HG02870 (cell line): ENCODE measurements at regions not wholly inside any gene's neighbourhood (a gene's known extent, or its start where the extent isn't known, plus 50 kb on each side); places are given as distances from the start of the nearest gene placed in this dataset.
"Not testable (repeated sequence)": the region's sequence is repeated elsewhere in the genome, so short reads cannot be mapped to it uniquely, and the experiment has no call there.

Experiments
- ATAC-seq: cut with Tn5 transposase; IDR thresholded peaks from one replicate; pipeline ENCODE4 v1.9.1; 2021; ENCODE audit warnings: mild to moderate bottlenecking, moderate library complexity; ENCODE audit not compliant: unreplicated experiment

GRCh38 chr17:45585794-45586650 lies 95.5 kb upstream of the PLEKHM1 start:
- not testable (repeated sequence) for ATAC-seq

DNA sequence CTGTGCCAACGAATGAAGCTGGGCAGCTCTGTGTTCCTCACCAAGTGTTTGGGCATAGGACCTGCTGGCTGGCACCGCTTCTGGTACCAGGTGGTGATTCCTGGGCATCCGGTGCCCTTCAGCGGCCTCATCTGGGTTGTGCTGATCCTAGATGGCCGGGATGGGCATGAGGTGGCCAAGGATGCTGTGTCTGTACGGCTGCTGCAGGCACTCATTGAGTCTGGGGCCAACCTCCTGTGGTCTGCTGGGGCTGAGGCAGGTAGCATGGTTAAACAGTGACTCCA lies 96.1 kb upstream of the PLEKHM1 start:
- not testable (repeated sequence) for ATAC-seq

DNA sequence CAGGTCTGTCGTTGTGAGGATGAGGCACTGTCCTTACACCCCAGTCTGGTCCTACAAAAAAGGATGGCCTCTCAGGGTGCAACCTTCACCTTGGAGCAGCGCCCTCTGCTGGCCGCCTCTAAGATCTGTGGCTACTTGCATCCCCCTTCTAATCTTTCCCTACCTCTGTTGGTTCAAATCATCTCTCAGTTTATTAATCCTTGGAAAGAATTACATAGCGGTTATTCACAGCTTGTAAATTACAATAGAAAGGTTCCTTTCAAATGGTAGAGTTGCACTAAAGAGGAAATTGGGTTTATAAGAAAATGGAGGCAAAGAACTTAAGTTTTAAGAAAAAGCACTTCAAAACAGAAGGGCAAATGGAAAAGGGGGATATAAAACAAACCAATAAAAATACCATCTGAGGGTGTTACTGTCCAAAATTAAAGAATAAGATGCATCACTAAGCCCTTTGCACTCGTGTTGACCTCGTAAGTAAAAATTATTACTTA lies 102.0 kb upstream of the PLEKHM1 start:
- ATAC-seq = not testable (repeated sequence)

- not testable (repeated sequence) for ATAC-seq
Observed at GRCh38 chr17:45596347-45596746, 105.8 kb upstream of the PLEKHM1 start.

DNA sequence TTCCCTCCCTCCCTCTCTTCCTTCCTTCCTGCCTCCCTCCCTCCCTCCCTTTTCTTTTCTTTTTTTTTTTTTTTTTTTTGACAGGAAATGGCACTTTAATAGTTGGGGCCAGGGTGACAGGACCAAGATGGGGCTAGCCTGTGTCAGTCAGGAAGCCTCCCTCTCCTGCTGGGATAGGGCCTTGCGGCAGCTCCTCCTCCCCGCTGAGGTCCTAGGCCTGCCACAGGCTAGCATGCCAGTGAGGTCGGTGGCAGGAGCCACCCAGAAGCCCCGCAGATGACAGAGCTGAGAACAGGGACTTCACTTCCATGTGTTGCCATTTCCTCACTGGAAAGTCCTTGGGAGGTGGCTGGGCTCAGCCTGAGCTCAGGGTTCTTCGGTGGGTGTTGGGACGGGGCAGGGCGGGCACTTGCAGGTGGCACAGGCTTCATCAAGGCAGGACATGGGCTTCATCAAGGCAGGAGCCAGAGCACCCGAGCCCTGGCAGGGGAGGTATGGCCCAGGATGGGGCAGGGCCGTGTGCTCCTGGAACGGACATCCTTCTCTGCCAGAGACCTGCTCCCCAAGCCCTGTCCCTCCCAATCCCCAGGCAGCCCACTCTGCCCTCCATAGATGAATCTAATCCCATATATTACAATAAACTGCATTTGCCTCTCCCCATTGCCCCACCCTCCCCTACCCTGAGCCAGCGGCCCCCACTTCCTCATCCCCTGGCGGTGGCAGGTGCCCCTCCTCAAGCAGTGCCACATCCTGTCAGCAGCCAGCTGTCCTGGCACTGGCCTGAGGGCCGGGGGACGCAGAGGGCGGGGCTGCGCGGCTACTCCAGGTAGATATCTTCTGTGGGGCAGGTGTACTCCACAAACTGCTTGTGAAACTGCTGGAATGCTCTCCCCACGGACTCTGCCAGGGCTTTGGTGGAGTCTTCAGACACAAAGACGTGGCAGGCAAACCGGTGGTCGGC lies 109.8 kb upstream of the PLEKHM1 start:
- ATAC-seq = not testable (repeated sequence)

DNA sequence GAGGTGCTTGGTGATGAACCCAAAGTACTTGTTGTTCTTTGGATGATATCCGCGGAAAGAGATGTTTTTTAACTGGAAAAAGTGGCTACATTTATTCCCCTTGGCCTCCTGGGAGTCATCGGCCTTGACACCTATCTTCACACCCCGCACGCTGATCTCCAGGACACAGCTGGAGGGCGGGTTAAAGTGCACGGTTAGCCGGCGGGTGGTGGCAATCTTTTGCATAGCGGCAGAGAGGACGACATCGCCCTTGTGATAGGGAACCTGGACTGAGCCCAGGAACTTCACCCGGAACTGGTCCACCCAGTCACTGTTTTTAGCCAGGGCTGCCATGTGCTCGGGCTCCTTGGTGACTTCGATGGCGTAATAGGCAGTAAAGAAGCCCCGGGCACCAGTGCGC lies 110.5 kb upstream of the PLEKHM1 start:
- ATAC-seq = not testable (repeated sequence)

DNA sequence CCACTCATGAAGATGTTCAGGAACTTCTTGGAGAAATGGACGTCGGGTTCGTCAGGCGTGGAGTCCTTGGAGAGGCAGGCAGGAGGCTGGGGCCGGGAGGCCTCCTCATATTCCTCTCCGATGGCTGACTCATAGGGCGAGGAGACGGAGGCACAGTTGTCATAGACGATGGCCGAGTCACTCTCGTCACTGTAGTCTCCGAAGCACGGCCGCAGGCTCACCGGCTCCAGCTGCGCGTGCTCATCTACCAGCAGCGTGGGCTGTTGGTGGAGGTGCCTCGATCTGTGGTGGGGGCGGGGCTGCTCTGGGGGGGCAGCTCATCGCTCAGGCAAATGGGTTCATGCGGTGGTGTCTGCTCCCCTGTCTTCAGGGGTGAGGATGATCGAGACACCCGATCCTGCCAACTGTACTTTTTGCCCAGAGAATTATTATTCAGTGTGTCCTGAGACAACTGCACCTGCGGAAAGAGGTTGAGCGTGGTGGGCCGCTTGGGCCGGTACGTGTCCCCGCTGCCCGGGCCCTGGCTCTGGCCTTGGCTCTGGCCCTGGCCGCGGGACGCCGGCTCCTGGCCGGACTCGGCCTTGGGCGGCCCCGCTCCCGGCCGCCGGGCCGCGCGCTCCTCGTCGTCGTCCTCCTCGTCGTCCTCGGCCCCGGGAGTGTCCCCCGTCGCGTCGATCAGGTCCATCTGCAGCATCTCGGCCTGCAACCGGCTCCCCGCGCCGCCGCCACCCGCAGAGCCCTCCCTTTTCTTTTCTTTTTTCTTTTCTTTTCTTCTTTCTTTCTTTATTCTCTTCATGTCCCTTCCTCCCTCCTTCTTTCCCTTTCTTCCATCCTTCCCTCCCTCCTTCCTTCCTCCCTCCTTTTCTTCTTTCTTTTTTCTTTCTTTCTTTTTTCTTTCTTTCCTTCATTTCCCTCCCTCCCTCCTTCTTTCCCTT lies 111.4 kb upstream of the PLEKHM1 start:
- not testable (repeated sequence) for ATAC-seq

GRCh38 chr17:45605751-45606150 lies 115.2 kb upstream of the PLEKHM1 start:
- ATAC-seq = not testable (repeated sequence)

DNA sequence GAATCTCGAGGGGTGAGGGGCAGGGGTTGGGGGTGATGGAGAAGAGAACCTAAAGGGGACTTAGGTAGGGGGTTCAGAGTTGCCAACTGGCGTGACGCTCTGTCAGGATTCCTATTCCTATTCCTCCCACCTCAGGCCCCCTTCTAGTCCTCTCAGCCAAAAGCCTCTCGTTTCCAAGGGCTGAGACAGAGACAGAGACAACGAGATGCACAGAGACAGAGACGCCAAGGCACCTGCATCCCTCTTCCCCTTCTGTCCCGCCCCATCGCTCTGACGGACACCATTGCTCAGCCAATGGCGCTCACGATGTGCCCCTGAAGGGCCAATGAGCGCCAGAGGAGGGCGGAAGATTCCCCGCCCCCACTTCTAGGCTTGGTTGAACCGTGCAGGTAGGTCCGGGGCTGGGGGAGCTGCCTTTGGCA lies 129.5 kb upstream of the PLEKHM1 start:
- ATAC-seq = peak; percentile 98

DNA sequence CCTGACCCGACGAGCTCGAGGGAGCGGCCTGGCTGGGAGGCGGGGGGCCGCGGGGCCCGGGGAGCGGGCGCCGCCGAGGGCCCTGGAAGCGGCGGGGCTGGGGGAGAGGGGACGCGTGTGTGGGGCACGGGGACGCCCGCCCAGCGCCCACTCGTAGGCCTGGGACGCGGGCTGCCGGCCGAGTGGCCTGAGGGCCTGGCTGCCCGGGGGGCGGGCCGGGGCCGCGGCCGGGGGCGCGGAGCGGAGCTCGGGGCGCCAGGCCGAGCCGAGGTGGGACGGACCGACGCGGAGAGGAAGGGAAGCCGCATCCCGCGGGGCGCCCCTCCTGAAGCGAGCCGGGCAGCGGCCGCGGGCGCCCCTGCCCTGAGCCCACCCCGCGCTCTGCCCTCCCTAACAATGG lies 129.9 kb upstream of the PLEKHM1 start:
- ATAC-seq = peak; percentile 35

DNA sequence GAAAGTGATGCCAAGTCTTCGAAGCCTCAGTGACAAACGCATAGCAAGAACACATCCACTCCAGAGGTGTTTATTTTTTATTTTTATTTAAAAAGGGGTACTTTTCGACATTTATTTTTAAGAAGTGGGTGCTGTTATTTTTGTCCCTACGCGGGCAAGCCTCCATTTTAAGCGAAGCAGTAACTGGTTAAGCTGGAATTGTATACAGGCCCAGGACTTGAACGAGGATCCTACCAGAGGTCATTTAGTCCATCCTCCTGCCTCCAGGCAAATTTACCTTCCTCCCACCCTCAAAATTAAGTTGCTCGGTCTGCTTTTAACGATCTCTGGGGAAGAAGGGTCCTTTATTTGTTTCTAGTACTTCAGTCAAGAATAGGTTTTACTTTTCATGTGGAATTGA lies 130.6 kb upstream of the PLEKHM1 start:
- not testable (repeated sequence) for ATAC-seq

- ATAC-seq = not testable (repeated sequence)
Observed at GRCh38 chr17:45622295-45622694, 131.8 kb upstream of the PLEKHM1 start.

DNA sequence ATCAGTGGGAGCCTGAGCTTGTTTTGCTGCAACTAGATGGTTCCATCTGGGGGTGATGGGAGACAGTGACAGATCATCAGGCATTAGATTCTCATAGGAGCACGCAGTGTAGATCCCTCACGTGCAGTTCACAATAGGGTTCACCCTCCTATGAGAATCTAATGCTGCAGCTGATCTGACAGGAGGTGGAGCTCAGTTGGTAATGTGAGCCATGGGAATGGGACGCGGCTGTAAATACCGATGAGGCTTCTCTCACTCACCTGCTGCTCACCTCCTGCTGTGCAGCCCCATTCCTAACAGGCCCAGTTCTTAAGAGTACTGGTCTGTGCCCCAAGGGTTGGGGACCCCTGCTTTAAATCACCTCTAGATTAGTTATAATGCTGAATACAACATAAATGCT lies 137.5 kb upstream of the PLEKHM1 start:
- ATAC-seq = no peak

DNA sequence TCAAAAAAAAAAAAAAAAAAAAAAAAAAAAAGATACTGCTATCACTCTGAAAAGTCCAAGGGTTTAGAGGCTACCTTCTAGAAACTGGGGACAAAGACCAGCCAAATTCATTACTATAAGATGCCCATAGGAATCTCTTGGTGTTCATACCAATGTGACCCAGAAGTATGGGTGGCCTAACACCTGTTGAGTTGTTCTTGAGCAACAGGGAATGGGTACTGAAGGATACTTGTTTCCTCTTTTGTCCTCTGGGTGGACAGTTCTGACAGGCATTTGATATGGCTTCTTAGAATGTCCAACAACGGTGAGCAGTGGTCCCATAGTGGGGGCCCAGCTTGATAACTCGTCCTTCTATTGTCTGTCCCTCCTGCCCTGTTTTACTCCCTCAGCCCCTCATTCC lies 141.4 kb upstream of the PLEKHM1 start:
- no peak for ATAC-seq

- ATAC-seq = no peak
Observed at GRCh38 chr17:45639297-45639849, 144.7 kb upstream of the CRHR1 start.

GRCh38 chr17:45640141-45640850 lies 143.8 kb upstream of the CRHR1 start:
- ATAC-seq = no peak

DNA sequence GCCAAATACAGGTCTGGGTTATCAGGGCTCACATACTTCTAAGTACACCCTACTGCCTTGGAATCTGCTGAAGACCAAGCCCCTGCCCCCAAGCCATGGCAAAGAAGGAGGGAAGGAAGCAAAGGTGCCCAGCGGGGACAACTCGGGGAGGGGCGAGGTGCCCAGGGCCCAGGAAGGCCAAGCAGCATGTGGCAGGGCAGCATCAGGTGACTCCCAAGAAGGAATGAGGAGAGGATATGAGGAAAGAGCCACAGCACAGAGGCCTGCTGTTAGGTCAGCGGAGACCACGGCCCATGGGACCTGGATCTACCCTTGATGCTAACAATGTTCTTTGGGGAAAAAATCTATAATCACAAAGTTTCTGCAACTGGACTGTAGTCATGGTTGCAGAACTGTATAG lies 142.6 kb upstream of the CRHR1 start:
- no peak for ATAC-seq

GRCh38 chr17:45643591-45643990 lies 140.5 kb upstream of the CRHR1 start:
- ATAC-seq = no peak

DNA sequence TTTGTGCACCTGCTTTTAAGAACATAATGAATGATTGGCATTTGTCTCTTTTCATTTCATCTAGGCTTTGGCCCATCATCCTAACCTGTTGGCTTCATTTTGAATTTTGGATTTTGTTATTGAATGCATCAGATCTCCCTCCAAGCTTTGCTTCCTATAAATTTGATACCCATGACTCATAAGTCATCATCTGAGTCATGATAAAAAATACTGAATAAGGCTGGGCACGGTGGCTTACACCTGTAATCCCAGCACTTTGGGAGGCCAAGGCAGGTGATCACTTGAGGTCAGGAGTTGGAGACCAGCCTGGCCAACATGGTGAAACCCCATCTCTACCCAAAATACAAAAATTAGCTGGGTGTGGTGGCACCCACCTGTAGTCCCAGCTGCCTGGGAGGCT lies 139.5 kb upstream of the CRHR1 start:
- ATAC-seq = not testable (repeated sequence)

DNA sequence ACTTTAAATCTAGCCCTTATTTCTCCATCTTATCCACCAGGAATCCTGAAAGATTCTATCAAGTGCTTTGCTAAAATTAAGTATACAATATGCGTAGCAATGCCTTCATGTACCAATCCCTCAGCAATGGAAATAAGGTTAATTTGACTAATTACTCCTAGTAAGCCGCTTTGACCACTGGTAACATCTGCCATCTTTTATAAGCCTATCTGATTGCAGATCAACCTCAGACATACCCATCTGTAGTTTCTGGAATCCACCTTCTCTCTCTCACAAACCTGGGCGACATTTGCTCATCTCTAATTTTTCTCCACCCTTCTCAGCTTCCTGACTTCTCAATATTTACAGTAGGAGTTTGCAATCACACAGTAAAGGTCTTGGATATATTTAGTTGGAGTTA lies 138.8 kb upstream of the CRHR1 start:
- no peak for ATAC-seq
